RWPE2 (cell line): ENCODE measurements at regions not wholly inside any gene's neighbourhood (a gene's known extent, or its start where the extent isn't known, plus 50 kb on each side); places are given as distances from the start of the nearest gene placed in this dataset.

ENCODE experiments used
- ATAC-seq: fragments of 200-7000 bp; cut with Tn5 transposase; 3 replicates; pipeline ENCODE4 v1.9.1; 2021; ENCODE audit warnings: low read depth
- DNase-seq: peaks from one replicate; pipeline ENCODE4 v3.0.0-alpha.2; 2020; ENCODE audit warnings: low spot score
- H3K27ac ChIP-seq: fragments of 450-650 bp; 2 replicates; pipeline ENCODE4 v1.5.1; 2017; ENCODE audit warnings: mild to moderate bottlenecking; ENCODE audit not compliant: poor library complexity, severe bottlenecking
- H3K27me3 ChIP-seq: fragments of 250-450 bp; sonication (Bioruptor Pico); 2 replicates; pipeline ENCODE4 v1.5.1; 2021; ENCODE audit warnings: mild to moderate bottlenecking, moderate library complexity; ENCODE audit not compliant: insufficient read depth, poor library complexity, severe bottlenecking
- H3K36me3 ChIP-seq: fragments of 250-450 bp; sonication (Bioruptor Pico); 2 replicates; pipeline ENCODE4 v1.5.1; 2020; ENCODE audit warnings: low read depth, mild to moderate bottlenecking, moderate library complexity
- H3K4me1 ChIP-seq: fragments of 250-450 bp; sonication (Bioruptor Pico); 2 replicates; pipeline ENCODE4 v1.5.1; 2021; ENCODE audit warnings: mild to moderate bottlenecking, moderate library complexity; ENCODE audit not compliant: insufficient read depth, poor library complexity, severe bottlenecking
- H3K4me3 ChIP-seq: fragments of 250-450 bp; sonication (Bioruptor Pico); 2 replicates; pipeline ENCODE4 v1.5.1; 2021; ENCODE audit warnings: mild to moderate bottlenecking, moderate library complexity; ENCODE audit not compliant: severe bottlenecking
- H3K9me3 ChIP-seq: fragments of 250-450 bp; sonication (Bioruptor Pico); 2 replicates; pipeline ENCODE4 v1.5.1; 2021; ENCODE audit warnings: mild to moderate bottlenecking, moderate library complexity; ENCODE audit not compliant: severe bottlenecking
- CTCF ChIP-seq: fragments of 450-650 bp; IDR thresholded peaks from one replicate; pipeline ENCODE4 v1.5.1; 2017; ENCODE audit warnings: mild to moderate bottlenecking, moderate library complexity; ENCODE audit not compliant: poor library complexity, severe bottlenecking

GRCh38 chrX:3257471-3257870 is 89.0 kb downstream of the MXRA5 start:
- DNase-seq: no peak
- Histone ChIP-seq H3K4me3 (no peak overlapping the region), H3K27me3 (no peaks in the 10 kb centered on the region), H3K9me3 (no peaks in the 10 kb centered on the region), H3K27ac (no peak overlapping the region), H3K36me3 (no peaks in the 10 kb centered on the region), H3K4me1 (peaks cover 1% of the 10 kb centered on the region)
- ATAC-seq: no peak
- no peak for TF ChIP-seq CTCF

- no peak for DNase-seq
- no peak for ATAC-seq
- Histone ChIP-seq H3K9me3 (no peaks in the 10 kb centered on the region), H3K4me1 (no peaks in the 10 kb centered on the region), H3K36me3 (no peaks in the 10 kb centered on the region), H3K27me3 (no peaks in the 10 kb centered on the region), H3K4me3 (no peak overlapping the region), H3K27ac (no peak overlapping the region)
- TF ChIP-seq CTCF: no peak
Observed at GRCh38 chrX:3256868-3257267, 89.6 kb downstream of the MXRA5 start.

- DNase-seq (no peak), ATAC-seq (no peak)
- TF ChIP-seq CTCF: no peak
- no peaks in the 10 kb centered on the region for H3K27me3 ChIP-seq
- no peaks in the 10 kb centered on the region for H3K9me3 ChIP-seq
- H3K4me1 ChIP-seq: no peaks in the 10 kb centered on the region
- no peak overlapping the region for H3K27ac ChIP-seq
- H3K36me3 ChIP-seq: no peaks in the 10 kb centered on the region
- H3K4me3 ChIP-seq: no peak overlapping the region
Observed at GRCh38 chrX:3252744-3253143, 93.7 kb downstream of the MXRA5 start.

GRCh38 chrX:3250966-3251365 is 95.5 kb downstream of the MXRA5 start:
- H3K27ac ChIP-seq: no peak overlapping the region
- H3K27me3 ChIP-seq: no peaks in the 10 kb centered on the region
- no peaks in the 10 kb centered on the region for H3K36me3 ChIP-seq
- TF ChIP-seq CTCF: no peak
- no peaks in the 10 kb centered on the region for H3K4me1 ChIP-seq
- DNase-seq (no peak), ATAC-seq (no peak)
- no peaks in the 10 kb centered on the region for H3K9me3 ChIP-seq
- no peak overlapping the region for H3K4me3 ChIP-seq

- no peak overlapping the region for H3K4me3 ChIP-seq
- DNase-seq (no peak), ATAC-seq (no peak)
- no peaks in the 10 kb centered on the region for H3K36me3 ChIP-seq
- TF ChIP-seq CTCF: peak; percentile 24
- H3K27ac ChIP-seq: no peak overlapping the region
- H3K27me3 ChIP-seq: no peaks in the 10 kb centered on the region
- H3K9me3 ChIP-seq: no peaks in the 10 kb centered on the region
- no peaks in the 10 kb centered on the region for H3K4me1 ChIP-seq
Observed at GRCh38 chrX:3244955-3245354, 101.5 kb downstream of the MXRA5 start.
